HepG2 (cell line): ENCODE measurements at regions not wholly inside any gene's neighbourhood (a gene's known extent, or its start where the extent isn't known, plus 50 kb on each side); places are given as distances from the start of the nearest gene placed in this dataset.

Experiments used
- ATAC-seq: fragments of 200-7000 bp; cut with Tn5 transposase; 3 replicates; pipeline ENCODE4 v1.9.1; 2020; ENCODE audit warnings: mild to moderate bottlenecking, moderate library complexity
- BruUV-seq: library from RNA; stranded (reverse); fragments of 400-500 nt; replicated peaks from 2 replicates; lab custom pipeline; 2021; lab: Mats Ljungman, UMichigan
- CTCF ChIA-PET: fragments of 300-600 bp; formaldehyde crosslinking; extraction: SDS; loops from one replicate; lab custom pipeline; 2021; ENCODE audit warnings: low total read pairs, inconsistent platforms, low intra/inter-chr PET ratio; lab: Yijun Ruan, JAX
- POLR2A ChIA-PET: fragments of 350-600 bp; sonication (Branson Sonifier 250); formaldehyde crosslinking; loops from one replicate; lab custom pipeline; 2020; ENCODE audit warnings: antibody characterized with exemption, inconsistent platforms; lab: Yijun Ruan, JAX
- DNase-seq: peaks from one replicate; pipeline ENCODE4 v3.0.0-alpha.2; 2015; ENCODE audit warnings: low spot score
- FAIRE-seq: peaks from 3 replicates; lab custom pipeline; 2011; peaks lifted over from hg19 to GRCh38; lab: Jason Lieb, UNC
- H2AFZ ChIP-seq: one replicate; pipeline ENCODE4 v1.6.1; 2011; ENCODE audit warnings: low read length, inconsistent platforms
- H3K27ac ChIP-seq: fragments of 300-600 bp; 3 replicates; pipeline ENCODE4 v1.8.0; 2011; ENCODE audit warnings: mixed run types, mild to moderate bottlenecking, mixed read lengths, low read length, inconsistent platforms; ENCODE audit not compliant: insufficient read depth; ENCODE audit errors: extremely low read length
- H3K27me3 ChIP-seq, 2 experiments: fragments of 200-600 bp in 1 of 2; 2 replicates in 1 of 2; 3 replicates in 1 of 2; pipeline versions ENCODE4 v1.6.0 to v1.8.0; 2011; ENCODE audit warnings: low read length in 2 of 2, mild to moderate bottlenecking in 2 of 2, moderate library complexity in 2 of 2, inconsistent platforms in 1 of 2; ENCODE audit not compliant: insufficient read depth in 2 of 2, control insufficient read depth in 1 of 2
- H3K36me3 ChIP-seq, 2 experiments: fragments of 200-600 bp in 1 of 2; replicated peaks in 1 of 2; 2 replicates in 1 of 2; 3 replicates in 1 of 2; pipeline versions ENCODE4 v1.5.1 to v1.8.0; 2011; ENCODE audit warnings: low read length in 2 of 2, inconsistent platforms in 1 of 2; ENCODE audit not compliant: insufficient read depth in 2 of 2, control insufficient read depth in 1 of 2
- H3K4me1 ChIP-seq: 2 replicates; pipeline ENCODE4 v1.5.1; 2012; ENCODE audit warnings: low read length, inconsistent platforms; ENCODE audit not compliant: insufficient read depth
- H3K4me2 ChIP-seq: 2 replicates; pipeline ENCODE4 v1.6.0; 2011; ENCODE audit warnings: low read depth, low read length, inconsistent platforms
- H3K4me3 ChIP-seq, 3 experiments: fragments of 200-600 bp in 1 of 3; sonication (generic), shearing (Covaris generic) in 1 of 3; replicated peaks in 1 of 3; 2 replicates each; pipeline ENCODE4 v1.5.1; 2011 to 2016; ENCODE audit warnings: low read length in 3 of 3, inconsistent platforms in 2 of 3, low read depth in 2 of 3, mild to moderate bottlenecking in 2 of 3, control low read depth in 1 of 3, mixed read lengths in 1 of 3; ENCODE audit not compliant: insufficient read depth in 1 of 3
- H3K79me2 ChIP-seq: one replicate; pipeline ENCODE4 v1.6.1; 2011; ENCODE audit warnings: low read length, inconsistent platforms; ENCODE audit not compliant: insufficient read depth
- H3K9ac ChIP-seq: 2 replicates; pipeline ENCODE4 v1.6.0; 2011; ENCODE audit warnings: mild to moderate bottlenecking, low read depth, low read length, inconsistent platforms; ENCODE audit not compliant: insufficient read depth
- H3K9me3 ChIP-seq: 2 replicates; pipeline ENCODE4 v1.5.1; 2012; ENCODE audit warnings: mild to moderate bottlenecking, low read length
- H4K20me1 ChIP-seq: 2 replicates; pipeline ENCODE4 v1.6.0; 2011; ENCODE audit warnings: inconsistent platforms, mild to moderate bottlenecking, low read length, moderate library complexity; ENCODE audit not compliant: insufficient read depth
- ARNT ChIP-seq: fragments of 450-650 bp; IDR thresholded peaks from 2 replicates; pipeline ENCODE4 v1.6.1; 2017
- GTF2F1 ChIP-seq: fragments of 150-350 bp; IDR thresholded peaks from 2 replicates; pipeline ENCODE4 v1.6.1; 2014; ENCODE audit warnings: low read length
- KLF6 ChIP-seq: IDR thresholded peaks from 2 replicates; pipeline ENCODE4 v1.8.0; 2016; ENCODE audit warnings: missing biosample characterization, missing genetic modification reagents
- SRF ChIP-seq: IDR thresholded peaks from 2 replicates; pipeline ENCODE4 v1.6.1; 2011; ENCODE audit warnings: mild to moderate bottlenecking, low read depth, low read length, moderate library complexity
- ZNF460 ChIP-seq: sonication (generic); formaldehyde crosslinking; IDR thresholded peaks from 2 replicates; pipeline ENCODE4 v1.5.1; 2020; ENCODE audit warnings: missing genetic modification reagents, mild to moderate bottlenecking, borderline replicate concordance
- WGBS: methylation state at CpG from one replicate; pipeline ENCODE4 v1.1.6; 2017; ENCODE audit warnings: low lambda C conversion rate; 5-methylcytosine and 5-hydroxymethylcytosine counted together
- in situ Hi-C: cut with HindIII; loops from 2 replicates; pipeline ENCODE4 v1.10.0; 2017; ENCODE audit warnings: low pct_unique_long_range_greater_than_20kb; ENCODE audit not compliant: extremely low pct_ligation_motif_present
- intact Hi-C: fragments of 100-400 bp; cut with micrococcal nuclease; formaldehyde crosslinking; loops from one replicate; pipeline ENCODE4 v1.10.0; 2022; ENCODE audit not compliant: unreplicated experiment
- TF ChIP-seq, protein P1 (sequence below): sonication (generic); formaldehyde crosslinking; IDR thresholded peaks from 2 replicates; pipeline ENCODE4 v1.4.0; 2020; ENCODE audit warnings: missing genetic modification reagents
- TF ChIP-seq, protein P2 (sequence below): sonication (generic); formaldehyde crosslinking; IDR thresholded peaks from 2 replicates; pipeline ENCODE4 v1.4.0; 2020; ENCODE audit warnings: mild to moderate bottlenecking, missing genetic modification reagents
- TF ChIP-seq, protein P3 (sequence below): sonication (generic); formaldehyde crosslinking; IDR thresholded peaks from 2 replicates; pipeline ENCODE4 v1.4.0; 2020; ENCODE audit warnings: mild to moderate bottlenecking, missing genetic modification reagents, borderline replicate concordance

DNA sequence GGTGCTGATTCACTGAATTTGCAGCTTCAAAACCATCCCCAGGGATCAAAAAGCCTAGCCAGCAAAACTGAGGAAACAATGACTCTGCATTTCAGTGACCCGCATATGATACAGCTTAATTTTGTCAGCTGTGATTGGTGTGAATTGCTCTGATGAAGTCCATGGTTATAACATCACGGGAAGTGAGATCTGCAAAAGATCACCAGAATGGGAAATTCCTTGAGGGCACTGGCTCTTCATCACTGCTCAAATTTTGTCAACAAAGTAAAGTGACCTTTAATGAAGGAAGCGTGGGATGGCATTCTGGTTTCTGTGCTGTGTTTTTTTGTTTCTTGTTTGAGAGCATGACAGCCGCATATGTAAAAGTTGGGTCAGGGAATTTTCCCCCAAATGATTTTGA lies 745.9 kb downstream of the GATA3 start:
- no peak for FAIRE-seq
- no peak overlapping the region for H3K27ac ChIP-seq
- H3K4me3 ChIP-seq, result no peak overlapping the region
- TF ChIP-seq, protein P1, sequence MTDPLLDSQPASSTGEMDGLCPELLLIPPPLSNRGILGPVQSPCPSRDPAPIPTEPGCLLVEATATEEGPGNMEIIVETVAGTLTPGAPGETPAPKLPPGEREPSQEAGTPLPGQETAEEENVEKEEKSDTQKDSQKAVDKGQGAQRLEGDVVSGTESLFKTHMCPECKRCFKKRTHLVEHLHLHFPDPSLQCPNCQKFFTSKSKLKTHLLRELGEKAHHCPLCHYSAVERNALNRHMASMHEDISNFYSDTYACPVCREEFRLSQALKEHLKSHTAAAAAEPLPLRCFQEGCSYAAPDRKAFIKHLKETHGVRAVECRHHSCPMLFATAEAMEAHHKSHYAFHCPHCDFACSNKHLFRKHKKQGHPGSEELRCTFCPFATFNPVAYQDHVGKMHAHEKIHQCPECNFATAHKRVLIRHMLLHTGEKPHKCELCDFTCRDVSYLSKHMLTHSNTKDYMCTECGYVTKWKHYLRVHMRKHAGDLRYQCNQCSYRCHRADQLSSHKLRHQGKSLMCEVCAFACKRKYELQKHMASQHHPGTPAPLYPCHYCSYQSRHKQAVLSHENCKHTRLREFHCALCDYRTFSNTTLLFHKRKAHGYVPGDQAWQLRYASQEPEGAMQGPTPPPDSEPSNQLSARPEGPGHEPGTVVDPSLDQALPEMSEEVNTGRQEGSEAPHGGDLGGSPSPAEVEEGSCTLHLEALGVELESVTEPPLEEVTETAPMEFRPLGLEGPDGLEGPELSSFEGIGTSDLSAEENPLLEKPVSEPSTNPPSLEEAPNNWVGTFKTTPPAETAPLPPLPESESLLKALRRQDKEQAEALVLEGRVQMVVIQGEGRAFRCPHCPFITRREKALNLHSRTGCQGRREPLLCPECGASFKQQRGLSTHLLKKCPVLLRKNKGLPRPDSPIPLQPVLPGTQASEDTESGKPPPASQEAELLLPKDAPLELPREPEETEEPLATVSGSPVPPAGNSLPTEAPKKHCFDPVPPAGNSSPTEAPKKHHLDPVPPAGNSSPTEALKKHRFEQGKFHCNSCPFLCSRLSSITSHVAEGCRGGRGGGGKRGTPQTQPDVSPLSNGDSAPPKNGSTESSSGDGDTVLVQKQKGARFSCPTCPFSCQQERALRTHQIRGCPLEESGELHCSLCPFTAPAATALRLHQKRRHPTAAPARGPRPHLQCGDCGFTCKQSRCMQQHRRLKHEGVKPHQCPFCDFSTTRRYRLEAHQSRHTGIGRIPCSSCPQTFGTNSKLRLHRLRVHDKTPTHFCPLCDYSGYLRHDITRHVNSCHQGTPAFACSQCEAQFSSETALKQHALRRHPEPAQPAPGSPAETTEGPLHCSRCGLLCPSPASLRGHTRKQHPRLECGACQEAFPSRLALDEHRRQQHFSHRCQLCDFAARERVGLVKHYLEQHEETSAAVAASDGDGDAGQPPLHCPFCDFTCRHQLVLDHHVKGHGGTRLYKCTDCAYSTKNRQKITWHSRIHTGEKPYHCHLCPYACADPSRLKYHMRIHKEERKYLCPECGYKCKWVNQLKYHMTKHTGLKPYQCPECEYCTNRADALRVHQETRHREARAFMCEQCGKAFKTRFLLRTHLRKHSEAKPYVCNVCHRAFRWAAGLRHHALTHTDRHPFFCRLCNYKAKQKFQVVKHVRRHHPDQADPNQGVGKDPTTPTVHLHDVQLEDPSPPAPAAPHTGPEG (CRISPR knock-in tag), result no peak
- DNase-seq, result no peak
- H3K4me1 ChIP-seq, result no peaks in the 10 kb centered on the region
- ChIA-PET CTCF (no interaction called here), POLR2A (no interaction called here)
- WGBS, result 17% methylated on average over 4 of the region's 4 CpGs
- H3K27me3 ChIP-seq, result no peaks in the 10 kb centered on the region
- no peak overlapping the region for H3K9ac ChIP-seq
- no peak overlapping the region for H2AFZ ChIP-seq
- in situ Hi-C loops (no loop called here), intact Hi-C loops (no loop called here)
- no peak for ATAC-seq
- H3K4me2 ChIP-seq, result no peak overlapping the region
- H3K9me3 ChIP-seq, result peaks cover 55% of the 10 kb centered on the region
- no peaks in the 10 kb centered on the region for H4K20me1 ChIP-seq
- H3K79me2 ChIP-seq, result no peaks in the 10 kb centered on the region
- H3K36me3 ChIP-seq, result no peaks in the 10 kb centered on the region
- BruUV-seq, result no TSS peak

DNA sequence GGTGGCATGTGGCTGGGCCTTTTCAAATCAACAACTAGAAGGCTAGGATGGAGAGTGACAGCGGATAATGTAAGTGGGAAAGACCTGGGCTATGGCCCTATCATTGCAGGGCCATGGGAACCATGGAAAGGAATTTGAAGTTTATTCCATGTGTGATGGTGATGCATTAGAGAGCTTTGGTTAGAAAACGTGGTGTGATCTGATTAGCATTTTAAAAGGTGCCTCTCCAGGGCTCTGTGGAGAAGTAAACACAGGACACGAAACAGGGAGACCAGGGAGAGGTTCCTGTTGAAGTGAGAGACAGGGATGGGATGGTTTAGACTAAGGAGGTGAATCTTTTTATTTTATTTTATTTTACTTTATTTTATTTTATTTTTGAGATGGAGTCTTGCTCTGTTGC lies 749.5 kb downstream of the GATA3 start:
- H3K4me1 ChIP-seq, result no peaks in the 10 kb centered on the region
- H3K27ac ChIP-seq, result no peak overlapping the region
- no peak for DNase-seq
- 1% methylated on average over 3 of the region's 3 CpGs for WGBS
- intact Hi-C loops (no loop called here), in situ Hi-C loops (no loop called here)
- no peak for ATAC-seq
- CTCF ChIA-PET, result no interaction called here
- H3K4me3 ChIP-seq, result no peak overlapping the region
- H2AFZ ChIP-seq, result no peak overlapping the region
- H4K20me1 ChIP-seq, result no peaks in the 10 kb centered on the region
- H3K9me3 ChIP-seq, result peaks cover 71% of the 10 kb centered on the region
- no peaks in the 10 kb centered on the region for H3K27me3 ChIP-seq
- H3K79me2 ChIP-seq, result no peaks in the 10 kb centered on the region
- POLR2A ChIA-PET, result no interaction called here
- H3K36me3 ChIP-seq, result no peaks in the 10 kb centered on the region
- no peak overlapping the region for H3K9ac ChIP-seq
- FAIRE-seq, result no peak
- no TSS peak for BruUV-seq
- H3K4me2 ChIP-seq, result no peak overlapping the region
- TF ChIP-seq KLF6 (CRISPR knock-in tag) (no peak), GTF2F1 (no peak), SRF (no peak), ZNF460 (no peak), ARNT (no peak)
- TF ChIP-seq, protein P2, sequence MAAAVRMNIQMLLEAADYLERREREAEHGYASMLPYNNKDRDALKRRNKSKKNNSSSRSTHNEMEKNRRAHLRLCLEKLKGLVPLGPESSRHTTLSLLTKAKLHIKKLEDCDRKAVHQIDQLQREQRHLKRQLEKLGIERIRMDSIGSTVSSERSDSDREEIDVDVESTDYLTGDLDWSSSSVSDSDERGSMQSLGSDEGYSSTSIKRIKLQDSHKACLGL (CRISPR knock-in tag), result no peak
- TF ChIP-seq, protein P3, sequence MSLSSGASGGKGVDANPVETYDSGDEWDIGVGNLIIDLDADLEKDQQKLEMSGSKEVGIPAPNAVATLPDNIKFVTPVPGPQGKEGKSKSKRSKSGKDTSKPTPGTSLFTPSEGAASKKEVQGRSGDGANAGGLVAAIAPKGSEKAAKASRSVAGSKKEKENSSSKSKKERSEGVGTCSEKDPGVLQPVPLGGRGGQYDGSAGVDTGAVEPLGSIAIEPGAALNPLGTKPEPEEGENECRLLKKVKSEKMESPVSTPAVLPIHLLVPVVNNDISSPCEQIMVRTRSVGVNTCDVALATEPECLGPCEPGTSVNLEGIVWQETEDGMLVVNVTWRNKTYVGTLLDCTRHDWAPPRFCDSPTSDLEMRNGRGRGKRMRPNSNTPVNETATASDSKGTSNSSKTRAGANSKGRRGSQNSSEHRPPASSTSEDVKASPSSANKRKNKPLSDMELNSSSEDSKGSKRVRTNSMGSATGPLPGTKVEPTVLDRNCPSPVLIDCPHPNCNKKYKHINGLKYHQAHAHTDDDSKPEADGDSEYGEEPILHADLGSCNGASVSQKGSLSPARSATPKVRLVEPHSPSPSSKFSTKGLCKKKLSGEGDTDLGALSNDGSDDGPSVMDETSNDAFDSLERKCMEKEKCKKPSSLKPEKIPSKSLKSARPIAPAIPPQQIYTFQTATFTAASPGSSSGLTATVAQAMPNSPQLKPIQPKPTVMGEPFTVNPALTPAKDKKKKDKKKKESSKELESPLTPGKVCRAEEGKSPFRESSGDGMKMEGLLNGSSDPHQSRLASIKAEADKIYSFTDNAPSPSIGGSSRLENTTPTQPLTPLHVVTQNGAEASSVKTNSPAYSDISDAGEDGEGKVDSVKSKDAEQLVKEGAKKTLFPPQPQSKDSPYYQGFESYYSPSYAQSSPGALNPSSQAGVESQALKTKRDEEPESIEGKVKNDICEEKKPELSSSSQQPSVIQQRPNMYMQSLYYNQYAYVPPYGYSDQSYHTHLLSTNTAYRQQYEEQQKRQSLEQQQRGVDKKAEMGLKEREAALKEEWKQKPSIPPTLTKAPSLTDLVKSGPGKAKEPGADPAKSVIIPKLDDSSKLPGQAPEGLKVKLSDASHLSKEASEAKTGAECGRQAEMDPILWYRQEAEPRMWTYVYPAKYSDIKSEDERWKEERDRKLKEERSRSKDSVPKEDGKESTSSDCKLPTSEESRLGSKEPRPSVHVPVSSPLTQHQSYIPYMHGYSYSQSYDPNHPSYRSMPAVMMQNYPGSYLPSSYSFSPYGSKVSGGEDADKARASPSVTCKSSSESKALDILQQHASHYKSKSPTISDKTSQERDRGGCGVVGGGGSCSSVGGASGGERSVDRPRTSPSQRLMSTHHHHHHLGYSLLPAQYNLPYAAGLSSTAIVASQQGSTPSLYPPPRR (CRISPR knock-in tag), result no peak
